HG03280 (cell line): ENCODE measurements at regions not wholly inside any gene's neighbourhood (a gene's known extent, or its start where the extent isn't known, plus 50 kb on each side); places are given as distances from the start of the nearest gene placed in this dataset.

Experiments
- ATAC-seq: cut with Tn5 transposase; IDR thresholded peaks from one replicate; pipeline ENCODE4 v1.9.1; 2021; ENCODE audit warnings: mild to moderate bottlenecking, moderate library complexity; ENCODE audit not compliant: unreplicated experiment

DNA sequence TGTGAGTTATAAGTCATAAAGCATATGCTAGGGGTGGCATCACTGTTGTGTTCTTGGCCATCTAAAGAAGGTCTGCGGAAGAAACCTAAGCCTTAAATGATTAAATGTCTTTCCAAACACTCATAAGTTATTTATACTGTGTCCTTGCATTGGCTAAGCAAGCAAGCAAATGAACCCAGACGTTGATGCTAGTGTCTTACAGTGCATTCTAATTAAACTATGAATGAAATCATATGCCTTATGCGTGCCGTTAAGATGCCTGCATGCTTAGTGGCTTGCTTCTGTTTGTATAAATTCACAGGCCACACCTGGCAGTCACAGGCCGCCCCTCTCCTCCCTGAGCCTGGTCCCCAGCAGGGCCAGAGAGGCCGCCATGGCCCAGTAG is 49.9 kb downstream of the RIN2 start:
- ATAC-seq = no peak

DNA sequence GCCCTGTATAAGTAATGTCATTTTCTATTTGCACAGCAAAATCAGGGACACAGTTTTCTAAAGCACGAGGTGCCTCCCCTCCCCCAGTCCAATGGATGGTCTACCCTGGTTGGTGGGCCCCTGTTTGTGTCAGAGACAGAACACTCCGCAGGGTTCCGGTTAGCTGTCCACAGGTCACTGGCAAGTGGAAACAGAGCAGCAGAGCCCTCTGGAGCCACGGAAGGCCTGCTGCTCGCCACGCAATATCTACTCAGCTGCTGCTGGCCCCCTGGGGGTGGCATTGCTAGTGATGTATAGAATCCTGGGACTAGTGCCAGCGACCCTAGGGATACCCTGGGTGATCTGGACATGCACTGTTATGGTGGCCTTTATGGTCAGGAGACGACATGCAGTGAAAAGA is 50.4 kb downstream of the RIN2 start:
- no peak for ATAC-seq

DNA sequence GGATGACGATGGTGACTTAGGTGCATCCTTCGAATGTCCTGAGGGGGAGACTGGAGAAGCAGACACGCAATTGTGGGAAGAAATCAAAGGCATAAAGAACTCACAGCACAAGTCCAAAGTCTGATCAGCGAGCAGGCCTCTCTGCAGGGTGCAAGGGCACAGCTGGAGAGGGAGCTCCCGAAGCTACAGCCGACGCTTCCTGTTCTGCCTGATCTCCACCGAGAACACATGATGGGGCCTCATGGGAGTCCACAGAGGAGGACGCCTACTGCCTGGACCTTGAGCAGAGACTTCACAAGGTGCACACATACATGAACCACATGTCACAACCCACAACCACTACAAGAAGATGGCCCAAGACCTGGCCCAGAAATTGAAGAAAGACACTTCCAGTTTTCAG is 51.4 kb downstream of the RIN2 start:
- ATAC-seq = no peak

DNA sequence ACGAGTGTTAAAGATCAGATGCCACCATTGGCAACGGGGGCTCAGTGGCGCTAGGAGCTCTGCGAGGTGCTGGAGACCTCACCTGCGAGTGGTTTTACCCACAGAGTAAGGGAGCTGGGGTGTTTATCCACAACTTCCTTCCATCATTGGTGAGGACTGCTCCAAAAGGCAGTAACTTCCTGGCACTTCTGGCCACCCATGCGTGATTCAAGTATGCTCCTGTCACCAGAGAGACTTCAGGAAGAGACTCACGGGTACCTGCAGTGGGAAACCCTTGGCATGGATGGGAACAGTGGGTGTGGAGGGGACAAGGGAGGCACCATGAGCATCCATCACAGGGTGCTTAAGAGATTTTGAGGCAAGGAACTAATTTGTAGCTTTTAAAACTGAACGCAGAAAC is 53.2 kb downstream of the RIN2 start:
- no peak for ATAC-seq

DNA sequence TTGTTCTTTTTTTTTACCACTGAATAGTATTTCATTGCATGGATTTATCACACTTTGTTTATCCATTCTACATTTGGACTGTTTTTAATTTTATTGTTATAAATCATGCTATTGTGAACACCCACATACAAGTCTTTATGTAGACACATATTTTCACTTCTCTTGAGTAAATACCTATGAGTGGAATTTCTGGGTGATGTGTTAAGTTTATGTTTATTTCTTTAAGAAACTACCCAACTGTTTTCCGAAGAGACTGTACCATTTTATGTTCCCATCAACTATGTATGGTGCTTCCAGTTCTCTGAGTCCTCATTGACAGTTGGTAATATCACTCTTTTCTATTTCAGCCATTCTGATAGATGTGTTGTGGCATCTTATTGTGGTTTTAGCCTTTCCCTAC is 54.0 kb downstream of the RIN2 start:
- no peak for ATAC-seq

DNA sequence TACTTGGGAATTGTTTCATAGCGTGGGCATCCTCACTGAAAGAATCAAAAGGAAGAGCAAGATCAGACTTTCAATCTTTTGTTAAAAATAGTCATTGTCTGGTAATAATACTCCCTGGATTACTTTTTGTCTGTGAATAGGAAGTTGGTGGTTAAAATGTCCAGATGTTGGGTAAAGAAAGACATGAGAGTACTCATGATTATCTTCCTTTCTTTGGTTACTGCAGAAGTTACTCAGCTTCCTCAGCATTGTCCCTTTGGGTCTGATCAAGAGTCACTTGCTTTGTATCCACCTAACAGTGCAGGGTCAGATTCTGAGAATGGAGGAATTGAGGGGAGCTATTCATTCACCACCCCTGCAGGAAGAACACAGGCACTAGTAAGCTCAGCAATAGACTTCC is 54.6 kb downstream of the RIN2 start:
- ATAC-seq = no peak

DNA sequence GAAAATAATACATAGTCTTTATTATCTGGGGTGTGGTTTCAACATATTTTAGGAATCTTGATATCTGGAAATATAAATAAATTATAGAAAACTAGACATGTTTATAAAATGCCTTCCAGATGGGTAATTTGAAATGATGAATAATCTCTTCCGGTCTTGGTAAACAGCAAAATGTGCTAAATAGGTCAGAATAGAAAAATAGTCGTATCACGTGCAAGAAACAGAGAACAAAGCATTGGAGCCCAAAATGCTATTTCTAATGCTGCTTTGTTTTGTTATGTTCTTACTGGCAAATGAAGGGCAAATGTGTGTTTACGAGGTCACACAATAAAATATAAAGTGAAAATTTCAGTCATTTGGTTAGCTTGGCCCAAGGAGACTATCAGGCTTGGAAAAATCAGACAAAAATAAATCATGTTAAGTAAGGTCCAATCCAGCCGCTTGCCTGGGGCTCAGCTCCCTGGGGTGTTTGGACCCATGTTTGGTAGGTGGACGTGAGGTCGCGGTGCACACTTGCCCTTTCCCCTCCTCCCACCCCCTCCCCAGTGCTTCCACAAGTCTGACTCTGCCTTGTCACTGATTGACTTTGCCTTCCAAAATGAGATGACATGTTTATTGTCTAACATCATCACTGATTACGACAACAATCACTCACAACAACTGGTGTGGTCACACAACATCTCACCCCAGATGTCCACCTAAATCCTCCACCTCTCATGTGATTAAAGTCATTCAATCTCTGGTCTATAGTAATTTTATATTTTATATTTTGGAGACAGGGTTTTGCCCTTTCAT is 56.0 kb downstream of the RIN2 start:
- no peak for ATAC-seq

DNA sequence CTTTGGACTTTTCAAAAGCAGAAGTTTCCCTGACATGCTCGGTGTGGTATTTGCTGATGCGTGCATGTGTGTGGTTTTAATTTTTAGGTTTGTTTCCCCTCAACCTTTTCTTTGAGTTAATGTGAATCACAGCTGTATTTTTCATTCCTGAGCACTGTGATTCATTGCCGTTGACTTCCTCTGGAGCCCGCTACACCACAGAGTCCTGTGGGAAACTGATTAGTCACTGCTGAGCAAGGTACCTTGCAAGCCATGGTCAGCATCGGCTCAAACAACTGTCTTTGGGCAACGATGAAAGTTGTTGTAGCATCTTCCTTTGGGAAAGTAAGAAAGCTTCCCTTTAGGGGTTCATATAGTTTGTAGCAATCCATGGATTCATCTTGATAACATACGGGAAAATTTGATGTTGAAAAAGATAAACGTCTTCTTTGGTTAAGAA is 57.5 kb downstream of the RIN2 start:
- no peak for ATAC-seq

DNA sequence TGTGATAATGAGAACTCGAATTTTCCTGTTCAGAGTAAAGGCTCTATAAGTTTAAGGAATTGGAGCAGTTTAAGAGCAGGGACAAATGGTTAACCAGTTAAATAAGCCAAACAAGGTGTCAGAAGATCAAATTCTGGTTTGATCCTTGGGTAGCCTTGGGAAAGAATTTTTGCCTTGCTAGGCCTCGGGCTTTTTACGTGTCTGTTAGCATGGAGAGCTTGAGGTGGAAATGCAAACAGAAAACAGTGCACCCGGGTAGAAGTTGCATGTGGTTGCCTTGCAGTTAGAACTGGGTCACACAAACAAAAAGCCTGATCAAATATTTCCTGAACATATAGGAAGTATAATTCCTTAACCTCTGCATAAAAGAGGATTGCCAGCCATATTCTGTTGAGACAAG is 58.3 kb downstream of the RIN2 start:
- no peak for ATAC-seq

DNA sequence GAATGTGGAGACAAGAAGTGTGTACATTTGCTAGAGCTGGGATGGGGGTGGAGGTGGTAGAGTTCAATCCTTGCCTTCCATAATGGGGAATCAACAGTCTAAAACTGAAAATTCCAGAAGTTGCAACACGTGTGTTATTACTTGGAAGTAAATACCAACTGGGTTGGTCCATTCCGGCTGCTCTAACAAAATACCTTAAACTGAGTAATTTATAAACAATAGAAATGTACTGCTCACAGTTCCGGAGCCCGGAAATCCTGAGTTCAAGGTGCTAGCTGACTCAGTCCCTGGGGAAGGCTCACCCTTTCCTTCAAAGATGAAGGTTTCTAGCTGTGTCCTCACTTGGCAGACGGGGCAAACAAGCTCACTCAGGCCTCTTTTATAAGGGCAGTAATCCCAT is 59.0 kb downstream of the RIN2 start:
- ATAC-seq = no peak

DNA sequence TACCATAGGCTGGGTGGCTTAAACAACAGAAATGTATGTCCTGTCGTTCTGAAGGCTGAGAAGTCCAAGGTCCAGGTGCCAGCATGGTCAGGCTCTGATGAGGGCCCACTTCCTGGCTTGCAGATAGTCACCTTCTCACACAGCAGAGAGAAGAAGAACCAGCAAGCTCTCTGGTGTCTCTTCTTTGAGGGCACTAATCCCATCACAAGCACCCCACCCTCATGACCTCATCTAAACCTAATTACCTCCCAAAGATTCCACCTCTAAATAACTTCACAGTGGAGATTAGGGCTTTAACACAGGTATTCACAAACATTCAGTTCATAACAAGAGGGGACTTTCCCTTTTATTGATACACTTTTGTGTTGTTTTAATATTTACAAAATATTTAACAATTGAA is 61.1 kb downstream of the RIN2 start:
- ATAC-seq = no peak

DNA sequence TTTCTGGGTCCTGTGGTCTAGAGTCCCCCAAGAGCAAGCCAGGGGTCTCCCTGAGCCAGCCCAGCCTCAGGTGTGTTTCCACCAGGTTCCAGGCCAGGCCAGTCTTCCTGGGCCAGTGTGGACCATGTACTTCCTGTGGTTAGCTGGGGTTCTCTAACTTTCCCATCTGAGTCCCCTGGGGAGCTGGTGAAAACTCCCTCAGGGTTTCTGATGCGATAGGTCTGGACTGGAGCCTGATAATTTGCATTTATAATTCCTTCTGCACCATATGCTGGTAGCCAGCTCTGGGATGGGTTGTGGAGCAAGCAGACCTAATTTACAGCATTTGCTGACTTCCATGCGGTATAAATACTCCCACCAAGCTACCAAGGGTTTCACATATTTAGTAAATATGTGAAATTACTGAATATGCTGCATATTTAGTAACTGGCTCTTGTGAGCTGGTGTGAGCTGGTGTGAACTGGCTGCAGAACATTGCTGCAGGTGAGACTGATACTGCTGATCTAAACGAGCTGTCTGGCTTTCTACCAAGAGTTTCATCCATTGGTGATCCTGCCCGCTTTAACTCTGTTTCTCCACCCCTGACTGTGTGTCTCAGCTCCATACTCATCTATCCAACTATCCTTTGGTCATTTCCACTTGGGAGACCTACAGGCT is 62.6 kb downstream of the RIN2 start:
- ATAC-seq = no peak

DNA sequence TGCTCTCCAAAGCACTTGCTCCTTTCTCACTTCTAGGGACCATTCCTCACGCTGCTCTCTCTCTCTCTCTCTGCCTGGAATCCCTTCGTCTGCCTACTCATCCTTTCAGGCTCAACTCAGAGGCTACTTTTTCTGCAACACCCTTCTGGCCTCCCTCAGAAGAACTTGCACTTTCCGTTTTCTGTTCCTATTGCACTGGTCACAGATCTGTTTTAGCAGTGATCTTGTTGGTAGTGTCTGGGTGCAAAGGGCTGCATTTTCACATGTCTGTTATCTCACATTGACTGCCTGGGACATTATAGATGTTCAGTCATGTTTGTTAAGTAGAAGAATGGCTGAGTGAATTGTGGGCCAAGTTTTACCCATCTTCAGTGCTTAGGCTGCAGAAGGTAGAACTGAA is 63.5 kb downstream of the RIN2 start:
- ATAC-seq = no peak

DNA sequence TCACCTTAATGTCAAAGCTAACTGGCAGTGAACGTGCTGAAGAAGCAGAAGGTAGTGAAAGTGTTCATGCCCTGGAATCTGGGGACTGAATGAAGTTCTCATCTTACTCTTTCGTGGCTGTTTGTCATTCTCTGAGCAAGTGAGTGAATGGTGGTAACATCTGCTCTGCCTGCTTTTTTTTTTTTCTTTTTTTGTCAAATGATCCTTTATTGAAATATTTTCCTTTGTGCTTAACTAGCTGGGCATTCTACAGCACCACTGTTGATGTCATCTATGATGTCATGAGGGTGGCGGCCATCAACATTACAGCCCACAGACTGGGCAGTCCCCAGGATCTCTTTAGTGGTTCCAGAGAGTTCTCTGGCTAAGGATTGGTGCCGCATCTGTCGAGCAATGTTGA is 65.2 kb downstream of the RIN2 start:
- no peak for ATAC-seq

DNA sequence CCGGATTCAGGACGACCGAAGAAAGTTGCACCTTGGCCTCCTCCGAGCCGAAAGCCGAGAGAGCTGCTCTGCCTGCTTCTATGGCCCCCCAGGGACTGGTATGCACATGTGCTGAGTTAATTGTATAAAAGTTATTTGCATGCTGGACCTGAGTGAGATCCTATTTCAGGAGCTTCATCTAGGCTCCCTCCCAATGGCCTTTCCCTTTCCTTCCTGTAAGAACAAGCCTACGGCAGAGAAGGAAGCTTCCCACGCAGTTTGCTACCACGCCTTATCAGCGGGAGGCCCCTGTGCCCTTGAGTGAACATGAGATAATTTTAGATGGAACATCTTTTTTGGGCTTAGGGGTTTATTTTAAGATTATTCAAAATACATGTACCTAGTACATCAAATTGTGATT is 65.9 kb downstream of the RIN2 start:
- ATAC-seq = no peak

DNA sequence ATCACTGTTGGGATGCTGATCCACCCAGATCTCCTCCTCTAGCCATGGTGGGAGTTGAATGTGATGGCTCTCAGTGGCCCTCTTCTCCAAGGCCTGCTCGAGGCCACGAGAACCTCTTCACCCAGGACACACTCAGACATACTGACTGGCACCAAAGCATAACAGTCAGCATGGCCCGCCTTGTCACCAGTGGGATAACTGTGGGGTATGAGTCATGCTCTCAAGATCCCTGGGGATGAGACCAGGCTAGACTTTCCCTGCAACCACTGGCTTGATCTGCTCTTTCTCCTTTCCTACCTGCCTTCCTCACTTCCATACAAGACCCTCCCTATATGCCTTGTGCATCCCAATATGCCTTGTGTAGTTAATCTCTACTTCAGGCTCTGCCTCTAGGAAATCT is 66.8 kb downstream of the RIN2 start:
- ATAC-seq = no peak

DNA sequence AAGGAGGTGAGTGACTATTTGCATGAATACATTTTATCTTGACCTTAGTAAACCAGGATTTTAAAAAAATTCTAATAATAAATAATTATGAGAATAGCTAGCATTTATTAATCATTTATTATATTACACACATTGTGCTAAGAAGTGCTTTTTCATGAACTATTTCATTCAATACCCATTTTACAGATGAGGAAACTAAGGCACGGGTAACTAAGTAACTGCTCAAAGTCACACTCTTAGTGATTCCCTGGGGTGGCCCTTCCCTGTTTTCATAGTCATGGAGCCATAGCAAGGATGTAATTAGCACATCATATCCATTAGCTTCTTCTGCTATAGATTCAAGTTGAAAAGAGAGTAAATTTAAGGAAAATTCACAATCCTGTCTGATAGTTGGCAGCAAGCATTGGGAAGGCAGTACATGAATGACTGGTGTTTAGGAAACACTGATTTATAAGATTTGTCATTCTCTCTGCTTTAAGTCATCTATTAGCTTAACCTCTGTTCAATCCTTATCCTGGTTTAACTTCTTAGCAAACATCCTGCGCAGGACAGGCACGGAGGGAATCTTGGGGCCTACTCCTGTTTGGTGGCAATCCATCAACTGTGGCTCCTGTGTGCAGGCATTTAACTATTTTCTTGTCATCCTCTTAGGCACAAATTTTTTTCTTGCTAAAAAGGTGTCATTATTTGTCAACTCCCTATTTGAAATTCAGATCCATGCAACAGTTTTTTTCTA is 68.3 kb downstream of the RIN2 start:
- ATAC-seq = no peak

DNA sequence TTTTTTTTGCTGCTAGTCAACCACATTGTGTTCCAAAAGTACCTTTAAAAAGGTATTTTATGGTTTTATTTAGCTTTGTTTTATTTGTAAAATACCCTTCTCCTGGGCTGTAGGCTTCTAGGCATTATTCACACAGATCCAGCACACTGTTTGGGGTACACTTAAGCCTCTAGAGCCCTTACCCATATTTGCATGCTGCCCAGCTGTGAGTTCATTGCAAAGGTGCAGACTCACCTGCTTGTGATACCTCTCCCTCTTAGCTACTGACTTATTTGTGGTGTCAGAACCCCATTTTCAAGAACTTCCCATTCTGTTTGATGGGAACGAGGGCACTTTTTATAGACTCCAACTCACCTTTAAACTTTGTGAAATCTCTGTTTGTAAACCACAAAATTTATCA is 69.8 kb downstream of the RIN2 start:
- ATAC-seq = peak; percentile 7

DNA sequence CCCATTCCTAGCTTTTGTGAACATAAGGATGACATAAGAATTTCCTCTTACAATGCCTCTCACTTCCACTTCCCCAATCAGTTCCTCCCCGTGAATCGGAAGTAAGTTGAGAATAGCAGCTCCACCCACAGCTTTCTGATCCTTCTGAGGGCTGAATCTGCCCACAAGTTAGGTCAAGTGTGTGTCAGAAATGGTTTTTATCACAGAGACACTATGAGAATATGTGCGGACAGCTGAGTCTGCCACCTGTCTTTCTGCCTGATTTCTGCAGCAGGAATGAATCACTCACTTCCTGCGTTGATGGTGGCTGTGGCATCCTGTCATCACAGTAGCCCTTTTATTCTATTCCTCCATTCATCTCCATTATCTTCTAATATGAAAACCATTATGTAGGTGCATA is 70.2 kb downstream of the RIN2 start:
- peak; percentile 90 for ATAC-seq

DNA sequence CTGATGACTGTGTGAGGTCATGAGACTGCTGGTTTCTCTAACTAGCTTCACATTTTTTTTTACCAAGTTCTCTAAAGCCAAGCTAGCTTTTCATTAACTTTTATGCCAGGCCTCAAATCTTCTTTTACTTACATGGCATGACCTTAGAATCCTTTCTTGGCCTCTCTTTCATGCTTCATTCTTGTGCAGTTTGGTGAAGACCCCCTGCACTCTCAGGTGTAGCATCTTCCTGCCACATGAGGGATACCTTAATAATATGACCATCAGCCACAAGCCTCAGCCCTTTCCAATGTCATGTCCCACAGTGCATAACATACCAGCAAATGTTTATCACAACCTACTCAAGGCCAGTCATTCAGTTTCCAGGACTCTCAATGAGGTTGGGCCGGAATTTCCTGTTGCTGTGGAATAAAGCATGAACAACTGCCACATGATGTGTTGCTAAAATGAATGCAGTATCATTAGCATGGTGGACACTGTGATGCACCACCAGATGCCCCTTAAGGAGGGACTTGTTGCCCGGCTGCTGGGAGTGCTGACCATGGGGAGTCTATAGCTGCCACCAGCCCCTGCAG is 72.2 kb downstream of the RIN2 start:
- ATAC-seq = no peak

DNA sequence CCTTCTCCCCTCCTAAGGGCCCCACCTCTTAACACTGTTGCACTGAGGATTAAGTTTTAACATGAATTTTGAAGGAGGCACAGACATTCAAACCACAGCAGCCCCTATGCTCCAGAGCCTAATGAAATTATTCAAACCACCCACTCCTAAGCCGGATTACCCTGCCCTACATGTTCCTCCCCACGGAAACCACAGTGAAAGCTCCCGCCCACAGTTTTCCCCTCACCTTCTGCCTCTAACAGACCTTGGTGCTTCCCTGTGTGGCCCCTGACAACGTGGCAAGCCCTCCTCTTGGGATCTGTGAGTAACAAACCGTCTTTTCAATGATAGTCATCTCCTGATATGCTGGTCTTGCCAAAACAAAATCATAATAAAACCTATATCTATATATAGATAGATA is 74.8 kb downstream of the RIN2 start:
- no peak for ATAC-seq

DNA sequence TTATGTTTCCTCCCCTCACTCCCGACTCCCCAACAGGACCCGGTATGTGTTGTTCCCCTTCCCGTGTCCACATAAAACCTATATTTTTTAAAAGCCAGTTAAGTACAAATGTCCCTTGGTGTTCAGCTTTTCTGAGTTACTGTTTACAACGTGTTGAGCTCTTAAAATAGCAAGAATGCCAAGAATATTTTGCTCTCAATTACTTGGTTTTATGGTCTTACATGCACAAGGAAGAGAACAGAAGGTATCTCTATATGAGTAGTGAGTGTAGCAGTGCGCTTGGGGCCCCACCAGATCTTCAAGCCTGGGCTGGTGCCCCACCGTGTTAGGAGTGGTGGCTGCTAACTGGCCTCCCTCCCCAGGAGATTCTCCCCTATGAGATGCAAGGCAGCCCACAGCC is 75.3 kb downstream of the RIN2 start:
- ATAC-seq = no peak
